GM23338 (cell line): ENCODE measurements at regions not wholly inside any gene's neighbourhood (a gene's known extent, or its start where the extent isn't known, plus 50 kb on each side); places are given as distances from the start of the nearest gene placed in this dataset.

Experiments used
- ATAC-seq: fragments of 200-7000 bp; cut with Tn5 transposase; 3 replicates; pipeline ENCODE4 v1.9.1; 2020
- DNase-seq: peaks from one replicate; pipeline ENCODE4 v3.0.0-alpha.2; 2015; ENCODE audit warnings: low spot score
- H2AFZ ChIP-seq: fragments of 200-600 bp; sonication (generic); 2 replicates; pipeline ENCODE4 v1.8.0; 2016; ENCODE audit warnings: antibody characterized with exemption, mild to moderate bottlenecking, moderate library complexity
- H3F3A ChIP-seq: fragments of 200-600 bp; sonication (generic); replicated peaks from 2 replicates; pipeline ENCODE4 v1.8.0; 2017; ENCODE audit warnings: antibody characterized with exemption, mixed run types, low read depth
- H3K27ac ChIP-seq: fragments of 200-600 bp; sonication (generic); 2 replicates; pipeline ENCODE4 v1.6.1; 2016; ENCODE audit warnings: low read depth
- H3K27me3 ChIP-seq: fragments of 200-600 bp; sonication (generic); 2 replicates; pipeline ENCODE4 v1.8.0; 2016; ENCODE audit warnings: mild to moderate bottlenecking, mixed run types, moderate library complexity; ENCODE audit not compliant: insufficient read depth
- H3K36me3 ChIP-seq: fragments of 200-600 bp; sonication (generic); 2 replicates; pipeline ENCODE4 v1.8.0; 2016; ENCODE audit warnings: mild to moderate bottlenecking; ENCODE audit not compliant: insufficient read depth
- H3K4me1 ChIP-seq: fragments of 200-600 bp; sonication (generic); 2 replicates; pipeline ENCODE4 v1.8.0; 2016; ENCODE audit warnings: mild to moderate bottlenecking, moderate library complexity; ENCODE audit not compliant: insufficient read depth
- H3K4me2 ChIP-seq: fragments of 200-600 bp; sonication (generic); 2 replicates; pipeline ENCODE4 v1.7.1; 2017; ENCODE audit warnings: mixed run types
- H3K4me3 ChIP-seq: fragments of 200-600 bp; sonication (generic); 2 replicates; pipeline ENCODE4 v1.6.1; 2016; ENCODE audit warnings: mixed run types
- H3K79me2 ChIP-seq: fragments of 200-600 bp; sonication (generic); replicated peaks from 2 replicates; pipeline ENCODE4 v1.8.0; 2017; ENCODE audit warnings: mild to moderate bottlenecking; ENCODE audit not compliant: insufficient read depth
- H3K9me2 ChIP-seq: fragments of 200-600 bp; sonication (generic); 2 replicates; pipeline ENCODE4 v1.8.0; 2017; ENCODE audit not compliant: insufficient read depth
- H4K20me1 ChIP-seq: fragments of 200-600 bp; sonication (generic); replicated peaks from 2 replicates; pipeline ENCODE4 v1.8.0; 2017; ENCODE audit warnings: mild to moderate bottlenecking; ENCODE audit not compliant: insufficient read depth
- H3K27ac Mint-ChIP-seq: 2 replicates; pipeline ENCODE4 v1.8.0; 2020; ENCODE audit warnings: inconsistent platforms, mild to moderate bottlenecking, moderate library complexity, mixed read lengths
- H3K27me3 Mint-ChIP-seq: 3 replicates; pipeline ENCODE4 v1.8.0; 2022; ENCODE audit warnings: low read depth, mild to moderate bottlenecking, moderate library complexity, mixed read lengths, inconsistent platforms; ENCODE audit not compliant: insufficient read depth, poor library complexity
- H3K36me3 Mint-ChIP-seq: 3 replicates; pipeline ENCODE4 v1.8.0; 2021; ENCODE audit warnings: low read depth, mild to moderate bottlenecking, inconsistent platforms, moderate library complexity, mixed read lengths
- H3K4me1 Mint-ChIP-seq: 3 replicates; pipeline ENCODE4 v1.8.0; 2020; ENCODE audit warnings: mild to moderate bottlenecking, inconsistent platforms, mixed read lengths
- H3K4me3 Mint-ChIP-seq: 3 replicates; pipeline ENCODE4 v1.8.0; 2021; ENCODE audit warnings: moderate library complexity, mild to moderate bottlenecking, inconsistent platforms, mixed read lengths
- H3K9me3 Mint-ChIP-seq: 3 replicates; pipeline ENCODE4 v1.8.0; 2020; ENCODE audit warnings: moderate library complexity, mild to moderate bottlenecking, inconsistent platforms, mixed read lengths
- CREB1 ChIP-seq: fragments of 250-450 bp; sonication (Bioruptor Pico); IDR thresholded peaks from 2 replicates; pipeline ENCODE4 v1.5.0; 2020; ENCODE audit warnings: low read depth, mild to moderate bottlenecking, moderate library complexity
- EZH2 ChIP-seq: fragments of 200-600 bp; sonication (generic); IDR thresholded peaks from one replicate; pipeline ENCODE4 v1.8.0; 2017; ENCODE audit warnings: antibody characterized with exemption, mild to moderate bottlenecking, low read depth; ENCODE audit not compliant: unreplicated experiment
- EZH2phosphoT487 ChIP-seq: fragments of 200-600 bp; sonication (generic); IDR thresholded peaks from one replicate; pipeline ENCODE4 v1.8.1; 2018; ENCODE audit warnings: antibody characterized with exemption; ENCODE audit not compliant: unreplicated experiment
- JUNB ChIP-seq: IDR thresholded peaks from one replicate; pipeline ENCODE4 v1.6.1; 2016; ENCODE audit warnings: antibody characterized with exemption; ENCODE audit not compliant: unreplicated experiment
- NANOG ChIP-seq: IDR thresholded peaks from 2 replicates; pipeline ENCODE4 v1.6.1; 2016; ENCODE audit warnings: antibody characterized with exemption, borderline replicate concordance
- POLR2AphosphoS5 ChIP-seq: IDR thresholded peaks from 2 replicates; pipeline ENCODE4 v1.6.1; 2016; ENCODE audit warnings: antibody characterized with exemption, low read depth
- STAT1 ChIP-seq: IDR thresholded peaks from one replicate; pipeline ENCODE4 v1.6.1; 2016; ENCODE audit warnings: antibody characterized with exemption; ENCODE audit not compliant: unreplicated experiment
- ZNF114 ChIP-seq: fragments of 250-450 bp; sonication (Bioruptor Pico); IDR thresholded peaks from 2 replicates; pipeline ENCODE4 v1.5.0; 2020; ENCODE audit warnings: mild to moderate bottlenecking, moderate library complexity
- ZNF331 ChIP-seq: fragments of 250-450 bp; sonication (Bioruptor Pico); IDR thresholded peaks from 2 replicates; pipeline ENCODE4 v1.5.0; 2020; ENCODE audit warnings: low read depth, mild to moderate bottlenecking, moderate library complexity
- ZNF462 ChIP-seq: fragments of 250-450 bp; sonication (Bioruptor Pico); IDR thresholded peaks from 2 replicates; pipeline ENCODE4 v1.5.0; 2020; ENCODE audit warnings: mild to moderate bottlenecking, moderate library complexity
- TF ChIP-seq, protein P1 (sequence below), 2 experiments: fragments of 200-600 bp in 1 of 2; sonication (generic) in 1 of 2; conservative IDR thresholded peaks; 2 replicates each; pipeline versions ENCODE4 v1.5.1 to v1.6.1; 2016 to 2017; ENCODE audit warnings: antibody characterized with exemption in 2 of 2, low read depth in 2 of 2, mild to moderate bottlenecking in 2 of 2, moderate library complexity in 1 of 2
- TF ChIP-seq, protein P2 (sequence below): IDR thresholded peaks from 2 replicates; pipeline ENCODE4 v1.6.1; 2016; ENCODE audit warnings: antibody characterized with exemption
- TF ChIP-seq, protein P3 (sequence below): IDR thresholded peaks from one replicate; pipeline ENCODE4 v1.6.1; 2018; ENCODE audit warnings: antibody characterized with exemption; ENCODE audit not compliant: unreplicated experiment

DNA sequence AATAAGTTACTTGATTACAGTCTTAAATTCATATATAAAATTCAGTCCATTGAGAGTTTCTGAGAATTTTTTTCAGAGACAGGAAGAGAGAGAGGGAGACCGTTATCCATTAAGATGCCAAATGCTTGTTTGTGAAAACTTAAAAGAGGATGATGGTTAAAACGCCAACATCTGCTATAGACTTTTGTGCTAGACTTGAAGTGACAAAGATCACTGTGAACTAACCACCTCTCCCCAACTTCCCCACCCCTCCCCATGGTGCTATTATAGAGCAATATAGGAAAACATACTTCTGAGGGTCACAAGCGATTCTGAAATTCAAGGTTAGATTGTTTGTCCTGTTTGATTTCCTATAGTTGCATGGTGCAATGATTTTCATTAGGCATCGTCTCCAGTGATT lies 440.8 kb downstream of the RMST start:
- Mint-ChIP-seq H3K9me3 (no peaks in the 10 kb centered on the region), H3K4me3 (no peak overlapping the region), H3K27me3 (peaks cover 4% of the 10 kb centered on the region), H3K27ac (no peak overlapping the region), H3K36me3 (no peaks in the 10 kb centered on the region), H3K4me1 (no peaks in the 10 kb centered on the region)
- Histone ChIP-seq H3K27ac (no peak overlapping the region), H3K4me1 (no peaks in the 10 kb centered on the region), H3F3A (no peaks in the 10 kb centered on the region), H3K27me3 (no peaks in the 10 kb centered on the region), H3K79me2 (no peaks in the 10 kb centered on the region), H4K20me1 (no peaks in the 10 kb centered on the region; the same call in 1 of the 2 replicates), H3K4me3 (no peak overlapping the region), H3K9me2 (no peaks in the 10 kb centered on the region), H3K36me3 (no peaks in the 10 kb centered on the region), H3K4me2 (no peak overlapping the region), H2AFZ (no peak overlapping the region)
- no peak for TF ChIP-seq ZNF114 (CRISPR knock-in tag)
- TF ChIP-seq STAT1 = no peak
- no peak for TF ChIP-seq CREB1 (CRISPR knock-in tag)
- TF ChIP-seq NANOG = no peak
- no peak for TF ChIP-seq POLR2AphosphoS5
- TF ChIP-seq, protein P1, sequence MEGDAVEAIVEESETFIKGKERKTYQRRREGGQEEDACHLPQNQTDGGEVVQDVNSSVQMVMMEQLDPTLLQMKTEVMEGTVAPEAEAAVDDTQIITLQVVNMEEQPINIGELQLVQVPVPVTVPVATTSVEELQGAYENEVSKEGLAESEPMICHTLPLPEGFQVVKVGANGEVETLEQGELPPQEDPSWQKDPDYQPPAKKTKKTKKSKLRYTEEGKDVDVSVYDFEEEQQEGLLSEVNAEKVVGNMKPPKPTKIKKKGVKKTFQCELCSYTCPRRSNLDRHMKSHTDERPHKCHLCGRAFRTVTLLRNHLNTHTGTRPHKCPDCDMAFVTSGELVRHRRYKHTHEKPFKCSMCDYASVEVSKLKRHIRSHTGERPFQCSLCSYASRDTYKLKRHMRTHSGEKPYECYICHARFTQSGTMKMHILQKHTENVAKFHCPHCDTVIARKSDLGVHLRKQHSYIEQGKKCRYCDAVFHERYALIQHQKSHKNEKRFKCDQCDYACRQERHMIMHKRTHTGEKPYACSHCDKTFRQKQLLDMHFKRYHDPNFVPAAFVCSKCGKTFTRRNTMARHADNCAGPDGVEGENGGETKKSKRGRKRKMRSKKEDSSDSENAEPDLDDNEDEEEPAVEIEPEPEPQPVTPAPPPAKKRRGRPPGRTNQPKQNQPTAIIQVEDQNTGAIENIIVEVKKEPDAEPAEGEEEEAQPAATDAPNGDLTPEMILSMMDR (conservative IDR thresholded peaks at IDR 0.05; ENCODE audit: low read depth in 2 of 2) = no peak
- TF ChIP-seq ZNF331 (CRISPR knock-in tag) = no peak
- no peak for TF ChIP-seq JUNB
- TF ChIP-seq ZNF462 (CRISPR knock-in tag) = no peak
- TF ChIP-seq EZH2phosphoT487 = no peak
- TF ChIP-seq EZH2 = no peak
- TF ChIP-seq, protein P2, sequence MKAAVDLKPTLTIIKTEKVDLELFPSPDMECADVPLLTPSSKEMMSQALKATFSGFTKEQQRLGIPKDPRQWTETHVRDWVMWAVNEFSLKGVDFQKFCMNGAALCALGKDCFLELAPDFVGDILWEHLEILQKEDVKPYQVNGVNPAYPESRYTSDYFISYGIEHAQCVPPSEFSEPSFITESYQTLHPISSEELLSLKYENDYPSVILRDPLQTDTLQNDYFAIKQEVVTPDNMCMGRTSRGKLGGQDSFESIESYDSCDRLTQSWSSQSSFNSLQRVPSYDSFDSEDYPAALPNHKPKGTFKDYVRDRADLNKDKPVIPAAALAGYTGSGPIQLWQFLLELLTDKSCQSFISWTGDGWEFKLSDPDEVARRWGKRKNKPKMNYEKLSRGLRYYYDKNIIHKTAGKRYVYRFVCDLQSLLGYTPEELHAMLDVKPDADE = no peak
- TF ChIP-seq, protein P3, sequence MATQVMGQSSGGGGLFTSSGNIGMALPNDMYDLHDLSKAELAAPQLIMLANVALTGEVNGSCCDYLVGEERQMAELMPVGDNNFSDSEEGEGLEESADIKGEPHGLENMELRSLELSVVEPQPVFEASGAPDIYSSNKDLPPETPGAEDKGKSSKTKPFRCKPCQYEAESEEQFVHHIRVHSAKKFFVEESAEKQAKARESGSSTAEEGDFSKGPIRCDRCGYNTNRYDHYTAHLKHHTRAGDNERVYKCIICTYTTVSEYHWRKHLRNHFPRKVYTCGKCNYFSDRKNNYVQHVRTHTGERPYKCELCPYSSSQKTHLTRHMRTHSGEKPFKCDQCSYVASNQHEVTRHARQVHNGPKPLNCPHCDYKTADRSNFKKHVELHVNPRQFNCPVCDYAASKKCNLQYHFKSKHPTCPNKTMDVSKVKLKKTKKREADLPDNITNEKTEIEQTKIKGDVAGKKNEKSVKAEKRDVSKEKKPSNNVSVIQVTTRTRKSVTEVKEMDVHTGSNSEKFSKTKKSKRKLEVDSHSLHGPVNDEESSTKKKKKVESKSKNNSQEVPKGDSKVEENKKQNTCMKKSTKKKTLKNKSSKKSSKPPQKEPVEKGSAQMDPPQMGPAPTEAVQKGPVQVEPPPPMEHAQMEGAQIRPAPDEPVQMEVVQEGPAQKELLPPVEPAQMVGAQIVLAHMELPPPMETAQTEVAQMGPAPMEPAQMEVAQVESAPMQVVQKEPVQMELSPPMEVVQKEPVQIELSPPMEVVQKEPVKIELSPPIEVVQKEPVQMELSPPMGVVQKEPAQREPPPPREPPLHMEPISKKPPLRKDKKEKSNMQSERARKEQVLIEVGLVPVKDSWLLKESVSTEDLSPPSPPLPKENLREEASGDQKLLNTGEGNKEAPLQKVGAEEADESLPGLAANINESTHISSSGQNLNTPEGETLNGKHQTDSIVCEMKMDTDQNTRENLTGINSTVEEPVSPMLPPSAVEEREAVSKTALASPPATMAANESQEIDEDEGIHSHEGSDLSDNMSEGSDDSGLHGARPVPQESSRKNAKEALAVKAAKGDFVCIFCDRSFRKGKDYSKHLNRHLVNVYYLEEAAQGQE = no peak
- ATAC-seq = no peak
- no peak for DNase-seq
